ENCODE measurements at regions not wholly inside any gene's neighbourhood (a gene's known extent, or its start where the extent isn't known, plus 50 kb on each side); places are given as distances from the start of the nearest gene placed in this dataset.
"Not testable (repeated sequence)": the region's sequence is repeated elsewhere in the genome, so short reads cannot be mapped to it uniquely, and the experiment has no call there.

DNA sequence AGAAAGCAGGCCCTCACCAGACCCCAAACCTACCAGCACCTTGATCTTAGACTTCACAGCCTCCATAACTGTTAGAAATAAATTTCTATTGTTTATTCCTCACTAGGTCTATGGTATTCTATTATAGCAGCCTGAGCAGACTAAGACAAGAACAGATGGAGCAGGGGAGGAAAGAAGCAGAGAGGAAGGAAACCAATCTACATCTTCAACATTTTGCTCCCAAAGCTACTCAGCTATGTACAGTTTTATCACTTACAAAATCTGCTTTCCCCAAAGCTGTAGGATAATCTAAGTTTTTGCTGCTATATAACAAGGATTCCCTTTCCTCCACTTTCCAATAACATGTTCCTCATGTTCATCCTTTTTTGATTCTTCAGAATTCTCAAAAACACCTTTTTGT lies 274.4 kb upstream of the CHAC2 start:
- Histone ChIP-seq H3K9me2 (replicated peaks; ENCODE audit: control insufficient read depth, low read length) (no peaks in the 10 kb centered on the region), H3K4me2 (ENCODE audit: low read length) (no peak overlapping the region), H3K4me1 (ENCODE audit: control insufficient read depth, low read length) (no peaks in the 10 kb centered on the region), H3K27ac (ENCODE audit: low read depth, low read length) (no peak overlapping the region), H3K79me2 (ENCODE audit: control insufficient read depth, low read length) (no peaks in the 10 kb centered on the region), H3K4me3 (ENCODE audit: low read length) (no peak overlapping the region), H3F3A (ENCODE audit: control insufficient read depth, insufficient read depth) (no peaks in the 10 kb centered on the region), H4K20me1 (ENCODE audit: control insufficient read depth, insufficient read depth, low read depth, low read length) (no peaks in the 10 kb centered on the region), H3K9me3 (ENCODE audit: control insufficient read depth, insufficient read depth, low read length) (no peaks in the 10 kb centered on the region), H3K36me3 (ENCODE audit: control insufficient read depth, low read length) (no peaks in the 10 kb centered on the region), H3K27me3 (ENCODE audit: control insufficient read depth, low read length) (no peaks in the 10 kb centered on the region)
- no peak for TF ChIP-seq EZH2phosphoT487 (IDR thresholded peaks at IDR 0.05; ENCODE audit: borderline replicate concordance, low read length)
- TF ChIP-seq, protein P1, sequence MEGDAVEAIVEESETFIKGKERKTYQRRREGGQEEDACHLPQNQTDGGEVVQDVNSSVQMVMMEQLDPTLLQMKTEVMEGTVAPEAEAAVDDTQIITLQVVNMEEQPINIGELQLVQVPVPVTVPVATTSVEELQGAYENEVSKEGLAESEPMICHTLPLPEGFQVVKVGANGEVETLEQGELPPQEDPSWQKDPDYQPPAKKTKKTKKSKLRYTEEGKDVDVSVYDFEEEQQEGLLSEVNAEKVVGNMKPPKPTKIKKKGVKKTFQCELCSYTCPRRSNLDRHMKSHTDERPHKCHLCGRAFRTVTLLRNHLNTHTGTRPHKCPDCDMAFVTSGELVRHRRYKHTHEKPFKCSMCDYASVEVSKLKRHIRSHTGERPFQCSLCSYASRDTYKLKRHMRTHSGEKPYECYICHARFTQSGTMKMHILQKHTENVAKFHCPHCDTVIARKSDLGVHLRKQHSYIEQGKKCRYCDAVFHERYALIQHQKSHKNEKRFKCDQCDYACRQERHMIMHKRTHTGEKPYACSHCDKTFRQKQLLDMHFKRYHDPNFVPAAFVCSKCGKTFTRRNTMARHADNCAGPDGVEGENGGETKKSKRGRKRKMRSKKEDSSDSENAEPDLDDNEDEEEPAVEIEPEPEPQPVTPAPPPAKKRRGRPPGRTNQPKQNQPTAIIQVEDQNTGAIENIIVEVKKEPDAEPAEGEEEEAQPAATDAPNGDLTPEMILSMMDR (IDR thresholded peaks at IDR 0.05; ENCODE audit: low read depth, low read length, poor library complexity, severe bottlenecking) = no peak

DNA sequence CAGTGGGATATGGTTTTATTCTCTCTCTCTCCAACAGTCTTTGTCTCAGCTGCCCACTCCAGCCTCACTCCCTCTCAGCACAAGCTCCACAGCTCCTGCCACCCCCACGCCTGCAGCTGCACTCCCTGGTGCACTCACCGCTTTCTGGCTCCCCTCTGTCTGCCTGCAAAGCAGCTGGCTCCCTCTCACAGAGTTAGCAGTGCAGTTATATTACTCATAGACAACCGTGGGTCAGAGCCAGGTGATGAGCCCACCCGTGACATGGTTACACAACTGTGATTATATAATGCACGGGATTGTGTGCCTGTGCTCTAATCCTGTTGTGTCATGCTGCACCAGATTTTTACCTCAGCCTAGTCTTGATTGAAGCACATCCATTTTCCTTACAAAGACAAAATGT lies 276.9 kb upstream of the CHAC2 start:
- Histone ChIP-seq H3K9me2 (replicated peaks; ENCODE audit: control insufficient read depth, low read length) (no peaks in the 10 kb centered on the region), H3K4me3 (ENCODE audit: low read length) (no peak overlapping the region), H3K9me3 (ENCODE audit: control insufficient read depth, insufficient read depth, low read length) (peaks cover 3% of the 10 kb centered on the region; the same call in 1 of the 2 replicates), H3K4me1 (ENCODE audit: control insufficient read depth, low read length) (no peaks in the 10 kb centered on the region), H4K20me1 (ENCODE audit: control insufficient read depth, insufficient read depth, low read depth, low read length) (no peaks in the 10 kb centered on the region), H3K4me2 (ENCODE audit: low read length) (no peak overlapping the region), H3K36me3 (ENCODE audit: control insufficient read depth, low read length) (no peaks in the 10 kb centered on the region), H3F3A (ENCODE audit: control insufficient read depth, insufficient read depth) (no peaks in the 10 kb centered on the region), H3K79me2 (ENCODE audit: control insufficient read depth, low read length) (no peaks in the 10 kb centered on the region), H3K27me3 (ENCODE audit: control insufficient read depth, low read length) (no peaks in the 10 kb centered on the region), H3K27ac (ENCODE audit: low read depth, low read length) (no peak overlapping the region)
- no peak for TF ChIP-seq EZH2phosphoT487 (IDR thresholded peaks at IDR 0.05; ENCODE audit: borderline replicate concordance, low read length)
- TF ChIP-seq, protein P1 (IDR thresholded peaks at IDR 0.05; ENCODE audit: low read depth, low read length, poor library complexity, severe bottlenecking) = no peak

DNA sequence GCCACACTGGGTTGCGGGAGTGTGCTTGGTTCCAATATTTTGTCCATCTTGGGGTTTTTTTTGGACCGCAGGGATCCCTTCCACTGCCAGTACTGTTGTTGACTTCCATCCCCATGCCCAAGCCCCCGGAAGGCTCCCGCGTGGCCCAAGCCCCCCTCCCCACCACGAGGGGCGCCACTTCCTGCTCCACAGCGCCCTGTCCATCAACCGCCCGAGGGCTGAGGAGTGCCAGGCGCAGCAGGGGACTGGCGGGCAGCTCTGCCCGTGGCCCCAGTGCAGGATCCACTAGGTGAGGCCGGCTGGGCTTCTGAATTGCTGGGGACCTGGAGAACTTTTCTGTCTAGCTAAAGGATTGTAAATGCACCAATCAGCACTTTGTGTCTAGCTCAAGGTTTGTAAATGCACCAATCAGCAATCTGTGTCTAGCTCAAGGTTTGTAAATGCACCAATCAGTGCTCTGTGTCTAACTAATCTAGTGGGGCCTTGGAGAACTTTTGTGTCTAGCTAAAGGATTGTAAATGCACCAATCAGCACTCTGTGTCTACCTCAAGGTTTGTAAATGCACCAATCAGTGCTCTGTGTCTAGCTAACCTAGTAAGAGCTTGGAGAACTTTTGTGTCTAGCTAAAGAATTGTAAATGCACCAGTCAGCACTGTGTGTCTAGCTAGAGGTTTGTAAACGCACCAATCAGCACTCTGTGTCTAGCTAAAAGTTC lies 281.3 kb upstream of the CHAC2 start:
- not testable (repeated sequence) for H3K4me2 ChIP-seq (ENCODE audit: low read length); H3K4me3 ChIP-seq (ENCODE audit: low read length); H4K20me1 ChIP-seq (ENCODE audit: control insufficient read depth, insufficient read depth, low read depth, low read length); H3K9me2 ChIP-seq (replicated peaks; ENCODE audit: control insufficient read depth, low read length); H3K4me1 ChIP-seq (ENCODE audit: control insufficient read depth, low read length); H3K9me3 ChIP-seq (ENCODE audit: control insufficient read depth, insufficient read depth, low read length); H3K79me2 ChIP-seq (ENCODE audit: control insufficient read depth, low read length); H3K27me3 ChIP-seq (ENCODE audit: control insufficient read depth, low read length); H3F3A ChIP-seq (ENCODE audit: control insufficient read depth, insufficient read depth); H3K27ac ChIP-seq (ENCODE audit: low read depth, low read length); H3K36me3 ChIP-seq (ENCODE audit: control insufficient read depth, low read length)

DNA sequence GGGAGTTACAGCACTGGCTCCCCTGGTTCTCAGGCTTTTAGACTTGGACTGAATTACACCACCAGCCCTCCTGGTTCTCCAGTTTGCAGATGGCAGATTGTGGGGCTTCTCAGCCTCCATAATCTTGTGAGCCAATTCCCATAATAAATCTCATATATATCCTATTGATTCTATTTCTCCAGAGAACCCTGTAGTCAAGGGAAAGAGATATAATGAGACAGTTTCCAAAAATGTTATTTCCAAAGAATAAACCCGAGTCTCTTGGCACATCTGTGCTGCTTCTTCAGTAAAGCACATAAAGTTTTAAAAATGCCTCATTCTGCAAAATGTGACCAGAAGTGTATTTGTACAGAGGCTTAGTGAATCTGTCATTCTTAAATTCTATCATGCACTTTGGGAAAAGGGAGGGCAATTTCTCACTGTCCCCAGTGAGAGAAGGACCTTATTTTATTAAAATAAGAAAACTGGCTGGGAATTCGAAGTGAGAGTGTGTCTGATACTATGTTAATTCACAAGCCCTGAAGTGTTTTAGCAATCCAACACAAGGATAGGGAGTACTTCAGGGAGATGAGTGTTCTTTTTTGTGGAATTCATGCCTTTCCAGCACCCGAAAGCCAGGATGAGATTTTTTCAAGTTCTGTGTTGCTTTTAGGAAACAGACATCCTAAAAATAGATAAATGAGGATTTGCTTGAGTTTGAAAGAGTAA lies 282.4 kb upstream of the CHAC2 start:
- H3K4me1 ChIP-seq (ENCODE audit: control insufficient read depth, low read length) = no peaks in the 10 kb centered on the region
- no peaks in the 10 kb centered on the region for H3K9me2 ChIP-seq (replicated peaks; ENCODE audit: control insufficient read depth, low read length)
- H4K20me1 ChIP-seq (ENCODE audit: control insufficient read depth, insufficient read depth, low read depth, low read length) = no peaks in the 10 kb centered on the region
- H3K27me3 ChIP-seq (ENCODE audit: control insufficient read depth, low read length) = no peaks in the 10 kb centered on the region
- no peaks in the 10 kb centered on the region for H3K79me2 ChIP-seq (ENCODE audit: control insufficient read depth, low read length)
- peaks cover 3% of the 10 kb centered on the region; the same call in 1 of the 2 replicates for H3K9me3 ChIP-seq (ENCODE audit: control insufficient read depth, insufficient read depth, low read length)
- no peak for TF ChIP-seq EZH2phosphoT487 (IDR thresholded peaks at IDR 0.05; ENCODE audit: borderline replicate concordance, low read length)
- H3K36me3 ChIP-seq (ENCODE audit: control insufficient read depth, low read length) = no peaks in the 10 kb centered on the region
- H3K27ac ChIP-seq (ENCODE audit: low read depth, low read length) = no peak overlapping the region
- H3F3A ChIP-seq (ENCODE audit: control insufficient read depth, insufficient read depth) = no peaks in the 10 kb centered on the region
- no peak overlapping the region for H3K4me2 ChIP-seq (ENCODE audit: low read length)
- no peak overlapping the region for H3K4me3 ChIP-seq (ENCODE audit: low read length)

All from DOHH2 (cell line).